ENCODE measurements at regions not wholly inside any gene's neighbourhood (a gene's known extent, or its start where the extent isn't known, plus 50 kb on each side); places are given as distances from the start of the nearest gene placed in this dataset.

DNA sequence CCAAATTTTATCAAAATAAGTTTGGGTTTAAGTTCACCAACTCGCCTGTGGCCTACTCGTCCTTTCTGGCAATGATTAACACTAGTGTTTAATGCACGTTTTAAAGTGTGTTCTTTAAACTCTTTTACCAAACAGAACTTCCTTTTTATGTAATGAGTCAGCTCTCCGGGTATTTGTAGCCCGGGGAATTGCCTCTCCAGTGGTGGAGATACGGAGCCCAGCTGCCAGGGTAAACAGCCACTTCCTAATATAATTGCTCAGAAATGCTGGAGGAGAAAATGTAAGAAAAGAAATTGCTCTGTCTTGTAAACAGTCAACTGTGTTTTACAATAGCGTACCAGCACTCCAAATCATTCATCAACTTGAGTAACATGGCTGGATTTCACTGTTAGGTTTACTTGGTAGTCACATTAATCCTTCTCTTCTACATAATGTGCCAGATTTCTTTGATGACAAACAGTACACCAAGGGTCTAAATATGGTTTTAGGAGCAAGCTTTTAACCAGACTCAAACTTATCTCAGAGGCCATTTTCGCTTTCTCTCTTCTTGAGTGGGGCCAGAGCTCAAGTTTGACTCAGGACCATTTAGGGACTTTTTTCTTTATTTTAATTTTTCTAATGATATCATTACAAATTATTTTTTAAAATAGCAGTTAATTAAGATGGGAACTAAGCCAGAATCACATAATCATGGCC is 101.2 kb upstream of the SLC38A2 start:
- TF ChIP-seq EZH2 (IDR thresholded peaks at IDR 0.05; ENCODE audit: borderline replicate concordance, low read depth, low read length, poor library complexity, severe bottlenecking): no peak
- TF ChIP-seq, protein P1, sequence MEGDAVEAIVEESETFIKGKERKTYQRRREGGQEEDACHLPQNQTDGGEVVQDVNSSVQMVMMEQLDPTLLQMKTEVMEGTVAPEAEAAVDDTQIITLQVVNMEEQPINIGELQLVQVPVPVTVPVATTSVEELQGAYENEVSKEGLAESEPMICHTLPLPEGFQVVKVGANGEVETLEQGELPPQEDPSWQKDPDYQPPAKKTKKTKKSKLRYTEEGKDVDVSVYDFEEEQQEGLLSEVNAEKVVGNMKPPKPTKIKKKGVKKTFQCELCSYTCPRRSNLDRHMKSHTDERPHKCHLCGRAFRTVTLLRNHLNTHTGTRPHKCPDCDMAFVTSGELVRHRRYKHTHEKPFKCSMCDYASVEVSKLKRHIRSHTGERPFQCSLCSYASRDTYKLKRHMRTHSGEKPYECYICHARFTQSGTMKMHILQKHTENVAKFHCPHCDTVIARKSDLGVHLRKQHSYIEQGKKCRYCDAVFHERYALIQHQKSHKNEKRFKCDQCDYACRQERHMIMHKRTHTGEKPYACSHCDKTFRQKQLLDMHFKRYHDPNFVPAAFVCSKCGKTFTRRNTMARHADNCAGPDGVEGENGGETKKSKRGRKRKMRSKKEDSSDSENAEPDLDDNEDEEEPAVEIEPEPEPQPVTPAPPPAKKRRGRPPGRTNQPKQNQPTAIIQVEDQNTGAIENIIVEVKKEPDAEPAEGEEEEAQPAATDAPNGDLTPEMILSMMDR (conservative IDR thresholded peaks at IDR 0.05; ENCODE audit: low read depth, low read length): no peak
- H3K4me3 ChIP-seq (ENCODE audit: low read depth, low read length, poor library complexity, severe bottlenecking): no peak overlapping the region
- CTCF ChIA-PET: no interaction called here
- DNase-seq (ENCODE audit: low spot score): peak; percentile 95
- H3K36me3 ChIP-seq (ENCODE audit: insufficient read depth, low read length, poor library complexity, severe bottlenecking): no peaks in the 10 kb centered on the region
- peaks cover 37% of the 10 kb centered on the region for H3K4me1 ChIP-seq (ENCODE audit: insufficient read depth, low read length, poor library complexity, severe bottlenecking)
- peak overlapping the region; percentile 89 for H3K27ac ChIP-seq (ENCODE audit: low read depth, low read length, poor library complexity, severe bottlenecking)
- POLR2A ChIA-PET (ENCODE audit: low non-redundant PET): no interaction called here
- intact Hi-C loops (cut with micrococcal nuclease; ENCODE audit: unreplicated experiment): loop anchor here (5.0 kb wide), 2 partner anchors 41 to 101 kb away; partner anchors contain the start of gene SLC38A2
- BruUV-seq (replicated peaks): TSS peak; percentile 84
- H3K27me3 ChIP-seq (replicated peaks; ENCODE audit: insufficient read depth, low read depth, low read length, poor library complexity): no peaks in the 10 kb centered on the region
- no peaks in the 10 kb centered on the region for H3K9me3 ChIP-seq (ENCODE audit: low read depth, low read length, poor library complexity, severe bottlenecking)

DNA sequence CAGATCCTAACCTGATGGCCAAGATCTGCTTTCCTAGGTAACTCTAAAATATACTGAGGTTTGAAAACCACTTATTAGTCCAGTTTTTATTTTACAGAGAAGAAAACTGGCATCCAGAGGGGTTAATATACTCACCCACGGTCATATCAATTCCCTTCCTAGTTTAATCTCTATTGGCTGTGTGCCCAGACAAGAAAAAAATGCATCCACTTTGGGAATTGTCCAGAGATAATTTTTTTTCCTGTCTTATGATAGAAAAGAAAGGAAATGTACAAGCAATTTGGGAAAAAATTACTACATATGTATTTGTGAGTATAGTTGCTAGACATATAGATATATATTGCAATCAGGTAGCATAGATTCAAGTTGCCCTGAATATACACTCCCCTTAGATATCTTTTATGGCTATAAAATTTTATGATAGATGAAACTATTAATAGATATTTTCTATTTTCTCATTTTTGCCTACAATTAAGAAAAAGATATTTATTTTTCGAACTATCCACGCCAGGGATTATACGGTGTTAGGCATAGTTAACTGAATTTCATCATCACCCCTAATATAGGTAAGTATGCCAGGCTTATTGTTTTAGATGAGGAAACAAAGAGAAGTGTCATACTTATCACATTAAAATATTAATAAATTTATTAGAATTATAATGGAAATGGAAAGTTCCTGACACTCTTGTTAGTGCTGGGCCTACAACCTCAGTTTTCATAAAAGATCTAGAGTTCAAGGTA is 100.5 kb upstream of the SLC38A2 start:
- TF ChIP-seq, protein P1 (conservative IDR thresholded peaks at IDR 0.05; ENCODE audit: low read depth, low read length): no peak
- no peak for TF ChIP-seq EZH2 (IDR thresholded peaks at IDR 0.05; ENCODE audit: borderline replicate concordance, low read depth, low read length, poor library complexity, severe bottlenecking)
- no peaks in the 10 kb centered on the region for H3K36me3 ChIP-seq (ENCODE audit: insufficient read depth, low read length, poor library complexity, severe bottlenecking)
- DNase-seq (ENCODE audit: low spot score): peak; percentile 83
- no peaks in the 10 kb centered on the region for H3K9me3 ChIP-seq (ENCODE audit: low read depth, low read length, poor library complexity, severe bottlenecking)
- H3K27ac ChIP-seq (ENCODE audit: low read depth, low read length, poor library complexity, severe bottlenecking): peak overlapping the region; percentile 89
- no peak overlapping the region for H3K4me3 ChIP-seq (ENCODE audit: low read depth, low read length, poor library complexity, severe bottlenecking)
- peaks cover 37% of the 10 kb centered on the region for H3K4me1 ChIP-seq (ENCODE audit: insufficient read depth, low read length, poor library complexity, severe bottlenecking)
- intact Hi-C loops (cut with micrococcal nuclease; ENCODE audit: unreplicated experiment): loop anchor here (5.0 kb wide), 2 partner anchors 41 to 101 kb away; partner anchors contain the start of gene SLC38A2
- ChIA-PET POLR2A (ENCODE audit: low non-redundant PET) (no interaction called here), CTCF (no interaction called here)
- TSS peak; percentile 73 for BruUV-seq (replicated peaks)
- H3K27me3 ChIP-seq (replicated peaks; ENCODE audit: insufficient read depth, low read depth, low read length, poor library complexity): no peaks in the 10 kb centered on the region

DNA sequence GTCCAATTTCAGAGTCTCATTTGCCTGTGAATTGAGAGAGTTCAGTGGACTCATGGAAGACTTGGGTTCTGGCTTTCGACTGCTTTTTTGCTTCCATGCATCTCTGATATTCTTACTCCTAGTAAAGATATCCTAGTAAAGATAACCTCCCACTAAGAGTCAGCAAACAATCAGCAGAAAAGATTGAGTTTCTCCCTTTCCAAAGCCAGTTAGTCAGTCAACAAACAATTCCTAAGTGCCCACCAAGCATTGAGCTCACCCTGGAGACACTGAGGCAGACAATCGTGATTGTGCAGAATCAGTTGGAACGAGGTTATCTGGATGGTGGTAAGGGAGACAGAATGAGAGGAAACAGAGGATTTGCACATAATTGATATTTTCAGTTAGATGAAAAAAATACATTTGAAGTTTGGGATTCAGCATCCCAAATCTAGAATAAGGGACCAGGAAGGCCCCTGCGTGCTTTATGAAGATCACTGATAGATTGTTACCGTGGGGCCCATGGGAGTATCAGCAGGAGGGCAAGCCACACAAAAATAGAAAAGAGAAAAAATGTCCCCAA is 99.7 kb upstream of the SLC38A2 start:
- H3K27ac ChIP-seq (ENCODE audit: low read depth, low read length, poor library complexity, severe bottlenecking): peak overlapping the region; percentile 89
- intact Hi-C loops (cut with micrococcal nuclease; ENCODE audit: unreplicated experiment): loop anchor here (5.0 kb wide), 2 partner anchors 40 to 100 kb away; partner anchors contain the start of gene SLC38A2
- POLR2A ChIA-PET (ENCODE audit: low non-redundant PET): no interaction called here

More for the DNA sequence above, 99.7 kb upstream of the SLC38A2 start:
- Histone ChIP-seq H3K4me3 (ENCODE audit: low read depth, low read length, poor library complexity, severe bottlenecking) (no peak overlapping the region), H3K9me3 (ENCODE audit: low read depth, low read length, poor library complexity, severe bottlenecking) (no peaks in the 10 kb centered on the region), H3K4me1 (ENCODE audit: insufficient read depth, low read length, poor library complexity, severe bottlenecking) (peaks cover 38% of the 10 kb centered on the region), H3K27me3 (replicated peaks; ENCODE audit: insufficient read depth, low read depth, low read length, poor library complexity) (no peaks in the 10 kb centered on the region), H3K36me3 (ENCODE audit: insufficient read depth, low read length, poor library complexity, severe bottlenecking) (no peaks in the 10 kb centered on the region)
- CTCF ChIA-PET: no interaction called here
- BruUV-seq (replicated peaks): no TSS peak
- DNase-seq (ENCODE audit: low spot score): no peak
- no peak for TF ChIP-seq EZH2 (IDR thresholded peaks at IDR 0.05; ENCODE audit: borderline replicate concordance, low read depth, low read length, poor library complexity, severe bottlenecking)
- TF ChIP-seq, protein P1 (conservative IDR thresholded peaks at IDR 0.05; ENCODE audit: low read depth, low read length): no peak
